Suprapubic skin (tissue), 4 donors: ENCODE measurements at regions not wholly inside any gene's neighbourhood (a gene's known extent, or its start where the extent isn't known, plus 50 kb on each side); places are given as distances from the start of the nearest gene placed in this dataset.

Experiments used
- DNase-seq, 2 donors: peaks; one replicate each; pipeline ENCODE4 v3.0.0-alpha.2; 2019; ENCODE audit warnings: low spot score in 2 of 2
- H3K27ac ChIP-seq: fragments of 200-600 bp; sonication (generic); one replicate; pipeline ENCODE4 v1.5.1; 2019
- H3K27me3 ChIP-seq: fragments of 200-600 bp; sonication (generic); one replicate; pipeline ENCODE4 v1.5.1; 2019
- H3K36me3 ChIP-seq: fragments of 200-600 bp; sonication (generic); one replicate; pipeline ENCODE4 v1.5.1; 2019
- H3K4me1 ChIP-seq: fragments of 200-600 bp; sonication (generic); one replicate; pipeline ENCODE4 v1.5.1; 2019
- H3K4me3 ChIP-seq: fragments of 200-600 bp; sonication (generic); one replicate; pipeline ENCODE4 v1.5.1; 2019; ENCODE audit warnings: mild to moderate bottlenecking
- H3K9me3 ChIP-seq: fragments of 200-600 bp; sonication (generic); one replicate; pipeline ENCODE4 v1.5.1; 2019
- CTCF ChIP-seq, 2 donors: fragments of 200-600 bp in 1 of 2; fragments of 450-650 bp in 1 of 2; sonication (generic) in 1 of 2; IDR thresholded peaks; one replicate each; pipeline ENCODE4 v1.5.1; 2016 to 2019; ENCODE audit warnings: antibody characterized with exemption in 2 of 2, mild to moderate bottlenecking in 1 of 2, moderate library complexity in 1 of 2
- EP300 ChIP-seq: sonication (generic); formaldehyde crosslinking; IDR thresholded peaks from one replicate; pipeline ENCODE4 v1.6.1; 2017; ENCODE audit warnings: antibody characterized with exemption
- POLR2A ChIP-seq, 2 donors: fragments of 450-650 bp; IDR thresholded peaks; one replicate each; pipeline ENCODE4 v1.6.1; 2017; ENCODE audit warnings: antibody characterized with exemption in 2 of 2, mild to moderate bottlenecking in 2 of 2, moderate library complexity in 2 of 2
- POLR2AphosphoS5 ChIP-seq, 3 donors: sonication (generic); formaldehyde crosslinking; IDR thresholded peaks; one replicate each; pipeline ENCODE4 v1.6.1; 2017; ENCODE audit warnings: antibody characterized with exemption in 3 of 3
- WGBS: methylation state at CpG from one replicate; pipeline ENCODE4 v1.1.5; 2018; 5-methylcytosine and 5-hydroxymethylcytosine counted together

GRCh38 chr21:25062061-25062460 lies 545.2 kb downstream of the MRPL39 start:
- WGBS = 61% methylated on average over 1 of the region's 1 CpG
- TF ChIP-seq EP300 (no peak), POLR2AphosphoS5 (IDR thresholded peaks at IDR 0.05) (no peak), CTCF (IDR thresholded peaks at IDR 0.05) (no peak), POLR2A (IDR thresholded peaks at IDR 0.05) (no peak)

GRCh38 chr21:25054689-25055088 lies 552.6 kb downstream of the MRPL39 start:
- Histone ChIP-seq H3K27ac (no peak overlapping the region), H3K9me3 (no peaks in the 10 kb centered on the region), H3K4me1 (no peaks in the 10 kb centered on the region), H3K4me3 (no peak overlapping the region), H3K27me3 (no peaks in the 10 kb centered on the region), H3K36me3 (no peaks in the 10 kb centered on the region)
- 47% methylated on average over 2 of the region's 2 CpGs for WGBS
- no peak for DNase-seq
- no peak for TF ChIP-seq CTCF (IDR thresholded peaks at IDR 0.05)
- TF ChIP-seq EP300 = no peak
- no peak for TF ChIP-seq POLR2A (IDR thresholded peaks at IDR 0.05)
- TF ChIP-seq POLR2AphosphoS5 (IDR thresholded peaks at IDR 0.05) = no peak

More at GRCh38 chr21:25062061-25062460, 545.2 kb downstream of the MRPL39 start:
- Histone ChIP-seq H3K4me3 (no peak overlapping the region), H3K4me1 (no peaks in the 10 kb centered on the region), H3K27ac (no peak overlapping the region), H3K27me3 (no peaks in the 10 kb centered on the region), H3K36me3 (no peaks in the 10 kb centered on the region), H3K9me3 (no peaks in the 10 kb centered on the region)
- no peak for DNase-seq

DNA sequence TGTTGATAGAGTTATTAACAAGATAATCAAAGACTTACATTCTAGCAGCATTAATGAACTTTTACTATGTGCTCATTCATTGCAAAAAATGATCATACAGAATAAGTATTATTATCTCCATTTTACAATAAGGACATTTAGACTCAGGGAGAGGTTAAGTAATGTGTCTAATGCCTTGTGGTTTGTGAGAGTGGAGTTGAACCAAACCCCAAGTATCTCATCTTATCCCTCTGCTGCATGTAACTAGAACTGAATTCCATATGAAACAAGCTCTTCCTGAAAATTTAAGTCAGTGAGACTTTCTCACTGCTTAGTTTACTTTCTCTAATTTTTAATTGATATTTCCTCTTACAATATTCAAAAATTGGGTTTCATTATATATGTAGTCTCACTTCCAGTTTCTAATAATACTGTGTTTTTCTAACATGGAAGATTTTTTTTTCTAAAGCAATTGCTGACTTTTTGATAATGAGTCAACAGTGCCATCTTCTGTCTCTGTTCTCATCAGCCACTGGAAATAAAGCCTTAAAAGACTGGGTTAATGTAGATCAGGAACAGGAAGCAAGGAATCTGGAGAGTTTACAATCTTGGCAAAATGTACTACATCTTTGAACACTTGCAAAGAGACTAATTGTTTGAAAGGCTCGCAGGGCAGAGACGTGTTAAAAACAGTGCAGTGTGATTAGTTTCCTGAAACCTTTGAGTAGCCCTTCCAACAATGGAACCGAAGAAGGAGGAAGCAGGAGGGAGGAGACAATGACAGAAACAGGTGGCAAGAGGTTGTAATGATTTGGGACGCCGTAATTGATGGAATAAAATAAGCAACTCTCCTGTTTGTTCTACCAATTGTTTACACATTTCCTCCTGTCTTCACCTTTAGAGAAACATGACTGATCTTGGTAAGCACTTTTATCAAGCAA lies 567.6 kb downstream of the MRPL39 start:
- Histone ChIP-seq H3K27me3 (no peaks in the 10 kb centered on the region), H3K4me3 (no peak overlapping the region), H3K27ac (no peak overlapping the region), H3K4me1 (peaks cover 3% of the 10 kb centered on the region), H3K9me3 (no peaks in the 10 kb centered on the region), H3K36me3 (no peaks in the 10 kb centered on the region)
- TF ChIP-seq CTCF (IDR thresholded peaks at IDR 0.05) (peak in 1 of 2 donors; percentile 31), POLR2AphosphoS5 (IDR thresholded peaks at IDR 0.05) (no peak), POLR2A (IDR thresholded peaks at IDR 0.05) (no peak)
- no peak for DNase-seq
- 5% methylated on average over 5 of the region's 5 CpGs for WGBS

- WGBS = 90% methylated on average over 1 of the region's 1 CpG
- TF ChIP-seq CTCF (IDR thresholded peaks at IDR 0.05) (no peak), POLR2A (IDR thresholded peaks at IDR 0.05) (no peak), POLR2AphosphoS5 (IDR thresholded peaks at IDR 0.05) (no peak), EP300 (no peak)
These were observed 570.5 kb downstream of the MRPL39 start for GRCh38 chr21:25036775-25037174.

GRCh38 chr21:25031750-25032149 lies 575.5 kb downstream of the MRPL39 start:
- no peak overlapping the region for H3K4me3 ChIP-seq
- no peaks in the 10 kb centered on the region for H3K9me3 ChIP-seq
- no peaks in the 10 kb centered on the region for H3K27me3 ChIP-seq
- TF ChIP-seq POLR2AphosphoS5 (IDR thresholded peaks at IDR 0.05) = no peak
- TF ChIP-seq CTCF (IDR thresholded peaks at IDR 0.05) = no peak
- TF ChIP-seq EP300 = no peak
- TF ChIP-seq POLR2A (IDR thresholded peaks at IDR 0.05) = no peak
- H3K36me3 ChIP-seq = no peaks in the 10 kb centered on the region
- H3K27ac ChIP-seq = no peak overlapping the region
- no peaks in the 10 kb centered on the region for H3K4me1 ChIP-seq
- WGBS = 39% methylated on average over 5 of the region's 5 CpGs
- DNase-seq = no peak

More at GRCh38 chr21:25036775-25037174, 570.5 kb downstream of the MRPL39 start:
- Histone ChIP-seq H3K4me1 (peaks cover 3% of the 10 kb centered on the region), H3K27me3 (no peaks in the 10 kb centered on the region), H3K4me3 (no peak overlapping the region), H3K27ac (no peak overlapping the region), H3K36me3 (no peaks in the 10 kb centered on the region), H3K9me3 (no peaks in the 10 kb centered on the region)
- DNase-seq = no peak
